CD4-positive, alpha-beta T cell treated with Interleukin-1 beta for 1 hour (primary cell): ENCODE measurements at regions not wholly inside any gene's neighbourhood (a gene's known extent, or its start where the extent isn't known, plus 50 kb on each side); places are given as distances from the start of the nearest gene placed in this dataset.

Experiments used
- DNase-seq, 2 donors: peaks; one replicate each; pipeline ENCODE4 v3.0.0-alpha.2; 2020 to 2022

DNA sequence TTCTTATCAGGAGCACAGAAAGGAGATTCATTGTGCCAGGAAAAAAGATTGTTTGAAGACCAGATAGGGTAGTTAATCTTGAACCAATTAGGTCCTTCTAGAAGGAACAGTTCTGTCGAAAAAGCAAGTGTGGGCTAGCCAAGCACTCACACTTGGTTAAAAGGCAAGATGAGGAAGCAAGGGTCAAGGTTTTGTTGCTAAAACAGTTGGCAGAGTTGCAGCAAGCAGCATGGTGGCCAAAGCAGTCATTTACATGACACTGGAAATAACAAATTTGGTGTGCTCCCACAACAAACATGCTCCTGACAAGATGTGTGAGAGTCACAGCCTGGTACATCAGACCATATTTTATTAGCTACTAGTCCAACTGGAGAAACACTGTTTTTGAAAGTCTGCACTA lies 228.0 kb upstream of the CFAP20DC start:
- DNase-seq: no peak

DNA sequence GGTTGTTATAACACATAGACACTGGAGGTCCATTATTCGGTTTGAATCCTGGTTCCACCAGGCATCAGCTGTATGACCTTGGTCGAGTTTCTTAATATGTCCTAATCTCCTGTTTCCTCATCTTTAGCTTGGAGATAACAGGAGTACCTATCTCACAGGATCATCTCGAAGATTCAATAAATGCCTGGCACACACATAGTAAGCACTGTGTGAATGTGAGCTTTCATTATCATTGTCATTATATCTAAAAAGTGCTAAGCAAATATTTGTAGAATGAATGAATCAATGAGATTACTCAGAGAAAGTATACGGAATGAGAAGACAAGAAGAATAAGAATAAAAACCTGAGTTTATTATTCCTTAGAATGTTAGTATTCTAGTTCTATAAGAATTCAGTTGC lies 227.4 kb upstream of the CFAP20DC start:
- DNase-seq: no peak

DNA sequence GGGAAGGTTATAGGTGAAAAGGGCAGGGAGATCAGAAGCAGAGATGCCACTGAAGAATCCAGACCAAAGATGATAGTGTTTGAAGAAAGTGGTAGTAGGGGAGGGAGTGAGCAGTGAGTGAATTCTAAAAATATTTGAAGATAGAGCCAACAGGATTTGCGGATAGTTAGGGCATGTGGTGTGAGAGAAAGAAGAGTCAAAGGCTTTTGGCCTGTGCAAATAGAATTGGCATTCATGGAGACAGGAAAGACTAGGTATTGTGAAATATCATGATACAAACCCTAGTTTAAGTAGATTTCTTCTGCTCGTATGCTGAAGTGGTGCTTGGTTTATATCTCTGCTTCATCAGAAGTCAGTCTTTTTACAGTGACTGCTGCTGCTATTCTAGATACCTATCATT lies 224.2 kb upstream of the CFAP20DC start:
- DNase-seq: no peak

DNA sequence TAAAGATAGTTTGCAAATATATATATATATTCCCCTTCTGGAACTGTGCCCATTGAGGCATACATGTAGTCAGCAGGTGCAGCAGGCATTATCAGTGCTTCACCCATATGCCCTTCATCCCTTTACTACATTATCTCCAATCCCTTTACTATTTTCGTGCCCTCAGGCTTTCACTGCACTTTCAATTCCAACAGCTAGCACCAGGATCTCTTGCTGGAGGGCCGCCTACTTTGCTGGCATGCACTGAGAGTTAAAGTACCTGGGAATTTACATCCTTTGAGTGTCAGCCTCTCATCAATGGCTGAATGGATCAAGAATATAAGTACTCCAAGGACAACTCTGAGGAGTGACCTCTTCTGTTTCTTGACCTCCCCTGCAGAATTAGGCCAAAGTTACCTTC lies 222.1 kb upstream of the CFAP20DC start:
- DNase-seq: no peak

DNA sequence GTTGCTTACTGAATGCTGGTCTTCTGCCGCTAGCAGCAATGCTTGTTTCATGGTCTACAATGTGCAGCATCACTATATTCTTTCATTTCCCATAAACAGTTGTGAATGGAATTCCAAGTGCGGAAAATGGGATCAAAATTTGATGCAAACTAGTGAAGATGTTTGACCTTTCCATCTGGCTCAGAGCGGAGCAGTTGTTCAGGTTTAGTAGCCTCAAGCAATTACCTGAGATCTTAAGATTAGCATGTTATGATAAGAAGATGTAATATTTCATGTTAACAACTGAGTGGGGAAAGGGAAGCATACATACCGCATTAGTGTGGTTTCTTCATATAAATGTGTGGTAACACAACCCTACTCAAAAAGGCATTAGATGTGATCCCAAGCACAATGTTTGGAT lies 221.1 kb upstream of the CFAP20DC start:
- DNase-seq: no peak

DNA sequence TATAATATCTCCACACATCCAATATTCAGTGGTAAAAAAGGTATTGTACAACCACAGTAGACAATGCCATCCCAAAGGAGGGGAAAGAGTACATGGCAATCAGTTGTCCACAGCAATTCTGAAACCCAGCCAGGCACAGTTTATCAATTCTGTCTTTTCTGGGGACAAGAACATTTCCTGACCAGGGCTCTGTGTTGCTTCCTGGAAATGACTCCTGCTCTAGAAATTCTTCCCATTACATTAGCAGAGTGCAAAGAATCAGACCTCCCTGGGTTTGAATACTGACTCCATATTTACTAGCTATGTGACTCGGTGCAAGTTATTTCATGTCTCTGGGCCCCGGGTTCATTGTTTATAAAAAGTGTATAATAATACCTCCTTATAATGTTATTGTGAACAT lies 220.4 kb upstream of the CFAP20DC start:
- no peak for DNase-seq

DNA sequence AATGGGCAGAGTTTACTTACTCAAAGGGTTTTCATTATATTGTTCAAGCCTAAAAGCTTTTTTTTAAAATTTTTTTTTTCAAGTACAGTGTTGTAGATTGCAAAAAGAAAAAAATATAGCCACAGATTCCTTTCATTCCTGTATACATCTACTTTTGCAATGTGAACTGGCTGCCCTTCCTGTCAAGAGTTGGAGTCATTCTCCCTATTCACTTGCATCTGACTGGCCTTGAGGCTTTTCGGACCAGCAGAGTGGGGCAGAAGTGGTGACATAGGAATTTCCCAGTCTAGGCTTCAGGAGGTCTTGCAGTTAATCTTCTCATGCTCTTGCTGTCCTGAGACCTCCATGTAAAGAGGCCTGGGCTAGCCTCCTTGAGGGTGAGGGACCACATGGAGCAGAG lies 218.3 kb upstream of the CFAP20DC start:
- DNase-seq: no peak

DNA sequence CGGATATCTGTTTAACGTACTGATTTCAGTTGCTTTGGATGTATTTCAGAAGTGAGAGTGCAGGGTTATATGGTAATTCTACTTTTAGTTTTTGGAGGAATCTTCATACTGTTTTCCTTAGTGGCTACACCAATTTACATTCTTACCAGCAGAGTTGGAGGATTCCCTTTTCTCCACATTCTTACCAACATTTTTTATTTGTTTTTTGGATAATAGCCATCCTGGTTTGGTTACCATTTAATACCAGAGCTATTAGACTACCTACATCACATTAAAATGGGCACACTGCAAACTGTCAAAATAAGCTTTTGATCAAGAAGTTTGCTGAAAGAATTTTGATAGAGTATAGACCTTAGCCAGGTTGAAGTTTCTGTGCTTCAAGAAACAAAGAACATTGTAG lies 217.2 kb upstream of the CFAP20DC start:
- DNase-seq: no peak

DNA sequence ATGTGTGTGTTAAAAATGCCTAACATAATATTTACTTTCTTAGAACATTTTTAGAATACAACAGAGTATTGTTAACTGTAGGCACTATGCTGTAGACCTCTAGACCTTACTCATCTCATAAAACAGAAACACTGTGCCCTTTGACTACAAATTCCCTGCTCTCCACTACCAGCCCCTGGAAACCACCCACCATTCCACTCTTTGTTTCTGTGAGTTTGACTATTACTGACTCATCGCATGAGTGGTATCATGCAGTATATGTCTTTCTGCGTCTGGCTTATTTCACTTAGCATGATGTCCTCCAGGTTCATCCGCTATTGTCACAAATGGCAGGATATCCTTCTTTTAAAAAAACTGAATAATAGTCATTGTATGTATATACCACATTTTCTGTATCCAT lies 216.7 kb upstream of the CFAP20DC start:
- no peak for DNase-seq

DNA sequence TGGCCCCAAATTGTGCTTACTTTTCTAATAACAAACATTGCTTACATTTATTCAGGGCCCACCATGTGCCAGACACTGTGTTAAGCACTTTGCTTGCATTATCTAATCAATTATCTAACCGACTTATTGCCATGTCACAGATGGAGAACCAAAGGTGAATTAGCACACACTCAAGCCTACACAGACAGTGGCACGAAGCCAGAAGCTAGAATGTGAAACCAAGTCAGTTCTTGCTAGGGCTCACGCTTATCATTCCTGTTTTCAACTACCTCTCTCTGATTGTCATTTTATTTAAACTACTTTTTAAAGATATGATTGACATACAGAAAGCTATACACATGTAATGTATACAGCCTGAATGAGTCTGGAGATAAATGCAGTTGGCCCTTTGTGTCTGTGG lies 215.7 kb upstream of the CFAP20DC start:
- no peak for DNase-seq

DNA sequence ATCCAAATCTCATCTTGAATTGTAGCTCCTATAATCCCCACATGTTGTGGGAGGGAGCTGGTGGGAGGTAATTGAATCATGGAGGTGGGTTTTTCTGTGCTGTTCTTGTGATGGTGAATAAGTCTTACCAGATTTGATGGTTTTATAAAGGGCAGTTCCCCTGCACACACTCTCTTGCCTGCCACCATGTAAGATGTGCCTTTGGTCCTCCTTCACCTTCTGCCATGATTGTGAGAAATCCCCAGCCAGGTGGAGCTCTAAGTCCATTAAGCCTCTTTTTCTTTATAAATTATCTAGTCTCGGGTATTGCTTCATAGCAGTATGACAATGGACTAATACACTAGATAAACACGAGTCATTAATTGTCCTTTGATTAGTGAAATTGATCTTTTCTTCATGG lies 214.5 kb upstream of the CFAP20DC start:
- no peak for DNase-seq

DNA sequence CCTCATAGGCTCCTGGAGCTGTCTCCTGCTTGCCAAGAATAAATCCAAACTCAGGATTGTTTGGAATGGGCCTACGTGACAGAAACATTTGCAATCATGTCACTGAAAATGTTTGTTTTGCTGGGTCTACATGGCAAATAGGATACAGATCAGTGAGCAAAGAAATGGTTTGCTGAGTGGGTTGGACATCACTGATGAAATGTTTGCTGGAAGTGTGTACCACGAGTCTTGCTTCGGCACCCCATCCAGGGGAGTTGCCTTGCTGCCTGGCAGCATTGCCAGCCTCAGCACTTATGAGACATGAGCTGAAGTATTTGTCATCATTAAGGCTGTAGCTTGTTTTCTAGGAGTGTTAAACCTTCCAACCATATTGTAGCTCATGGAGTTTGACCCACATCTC lies 213.3 kb upstream of the CFAP20DC start:
- DNase-seq: no peak

DNA sequence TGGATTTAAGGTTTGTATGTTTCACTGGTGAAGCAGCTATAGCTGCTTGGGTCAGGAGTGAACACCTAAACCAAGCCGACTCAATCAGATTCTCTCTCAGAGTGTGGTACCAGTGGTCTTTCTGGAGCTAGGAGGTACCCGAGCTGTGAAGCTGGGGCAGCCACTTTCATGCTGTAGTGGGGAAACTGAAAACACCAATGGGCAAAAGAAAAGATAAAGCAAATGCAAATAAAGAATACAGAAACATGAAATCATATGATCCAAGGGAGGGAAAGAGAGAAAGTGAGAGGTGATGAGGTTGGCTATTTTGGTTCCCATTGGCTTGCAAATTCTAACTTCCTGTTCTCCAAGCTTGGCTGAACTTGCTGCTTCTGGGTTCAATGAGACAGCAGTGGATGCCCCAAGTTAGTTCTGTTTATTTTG lies 212.3 kb upstream of the CFAP20DC start:
- no peak for DNase-seq

DNA sequence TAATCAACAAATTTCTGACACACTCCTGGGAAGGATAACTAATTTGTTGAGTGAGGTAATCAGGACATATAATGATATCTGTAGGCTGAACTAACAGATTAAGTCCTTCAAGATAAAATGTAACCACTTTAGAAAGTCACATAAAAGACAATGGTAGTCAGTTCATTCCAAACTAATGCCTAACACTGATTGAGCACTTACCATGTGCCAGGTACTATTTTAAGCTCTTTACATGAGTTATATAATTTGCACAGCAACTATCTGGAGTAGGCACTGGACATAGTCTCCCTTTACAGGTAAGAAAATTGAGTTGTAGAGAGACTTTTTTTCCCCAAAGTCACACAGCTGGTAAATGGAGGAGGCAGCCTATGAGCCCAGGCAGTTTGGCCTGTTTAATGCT lies 211.2 kb upstream of the CFAP20DC start:
- no peak for DNase-seq

DNA sequence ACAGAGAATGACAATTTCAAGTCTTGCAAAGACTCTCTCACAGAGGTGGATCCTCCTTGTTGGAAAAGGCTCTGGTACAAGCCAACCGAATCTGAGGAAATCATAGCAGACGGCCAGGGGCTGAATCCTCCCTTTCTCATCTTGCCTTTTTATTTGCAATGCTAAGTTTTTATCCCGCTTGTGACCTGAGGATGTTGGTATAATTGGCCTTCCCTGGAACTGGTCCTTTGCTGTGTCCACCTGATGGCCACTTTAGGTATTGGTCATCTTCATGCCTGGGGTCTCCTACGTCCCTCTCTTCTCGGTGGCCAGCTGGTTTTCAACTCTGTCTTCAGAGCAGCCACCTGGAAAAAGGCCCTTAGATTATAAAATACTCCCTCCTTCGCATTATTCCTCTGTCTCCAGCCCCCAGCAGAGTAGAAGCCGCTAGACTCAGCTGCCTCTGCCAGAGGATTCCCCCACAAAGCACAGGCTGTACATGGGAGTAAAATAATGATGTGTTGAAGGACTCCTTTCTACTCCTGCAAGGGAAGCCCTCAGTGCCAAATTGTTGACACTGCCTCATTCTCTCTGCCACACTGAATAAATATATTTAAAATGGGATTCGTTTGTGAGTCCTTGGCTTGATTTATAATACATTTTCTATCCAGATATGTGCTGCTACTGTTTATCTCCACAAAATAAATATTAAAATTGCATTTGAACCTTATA lies 208.9 kb upstream of the CFAP20DC start:
- DNase-seq: no peak

DNA sequence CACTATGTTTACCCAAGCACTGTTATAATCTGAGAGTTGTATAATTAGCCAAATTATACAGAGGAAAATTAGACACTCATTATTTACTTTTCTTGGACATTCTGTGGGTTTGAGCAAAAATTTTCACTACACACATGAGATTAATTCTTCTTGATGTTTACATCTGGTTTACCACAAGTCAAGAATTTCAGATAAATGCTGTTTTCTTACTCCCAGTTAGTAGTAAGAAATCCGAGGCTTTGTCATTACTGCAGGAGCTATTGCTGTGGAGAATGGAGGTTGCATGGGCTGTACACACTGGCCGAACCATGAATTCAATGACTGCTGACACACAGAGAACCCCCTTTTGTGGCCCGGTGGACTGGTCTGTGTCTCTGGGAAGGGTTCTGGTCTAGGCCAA lies 207.7 kb upstream of the CFAP20DC start:
- no peak for DNase-seq

DNA sequence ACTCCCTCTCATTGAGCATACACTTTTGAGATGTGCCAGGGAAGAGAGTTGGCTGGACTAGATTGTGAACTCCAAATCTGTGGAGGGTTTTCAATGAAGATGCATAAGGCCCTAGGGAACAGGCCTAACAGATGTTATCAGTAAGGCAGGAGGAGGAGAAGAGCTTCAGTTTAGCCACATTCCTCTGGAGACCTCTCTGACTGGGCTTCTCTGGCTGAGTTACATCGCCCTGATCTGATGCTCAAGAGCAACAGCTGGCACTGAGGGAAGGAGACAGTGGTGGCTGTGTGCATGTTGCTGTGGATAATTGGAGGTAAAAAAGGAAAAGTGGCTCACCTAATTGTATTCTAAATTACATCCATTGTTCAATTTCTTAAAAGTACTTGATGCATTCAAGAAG lies 206.4 kb upstream of the CFAP20DC start:
- no peak for DNase-seq

DNA sequence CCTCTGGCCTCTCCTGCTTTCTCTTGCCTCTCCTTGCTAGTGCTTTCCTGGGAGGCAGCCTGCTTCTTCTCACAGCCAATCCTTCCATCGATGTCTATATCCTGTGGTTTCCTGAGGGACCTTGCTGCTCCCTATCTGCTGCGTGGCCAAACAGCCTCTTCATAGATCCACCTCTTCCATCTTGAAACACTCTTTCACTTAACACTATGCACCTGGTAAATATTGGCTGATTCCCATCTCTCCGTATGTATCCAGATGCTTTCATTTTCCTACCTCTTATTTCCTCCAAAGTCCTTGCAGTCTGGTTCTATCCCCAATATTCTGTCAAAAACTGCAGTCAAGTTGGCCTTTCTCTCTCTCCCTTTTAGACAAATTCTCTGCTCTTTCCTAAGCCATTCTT lies 205.2 kb upstream of the CFAP20DC start:
- no peak for DNase-seq

DNA sequence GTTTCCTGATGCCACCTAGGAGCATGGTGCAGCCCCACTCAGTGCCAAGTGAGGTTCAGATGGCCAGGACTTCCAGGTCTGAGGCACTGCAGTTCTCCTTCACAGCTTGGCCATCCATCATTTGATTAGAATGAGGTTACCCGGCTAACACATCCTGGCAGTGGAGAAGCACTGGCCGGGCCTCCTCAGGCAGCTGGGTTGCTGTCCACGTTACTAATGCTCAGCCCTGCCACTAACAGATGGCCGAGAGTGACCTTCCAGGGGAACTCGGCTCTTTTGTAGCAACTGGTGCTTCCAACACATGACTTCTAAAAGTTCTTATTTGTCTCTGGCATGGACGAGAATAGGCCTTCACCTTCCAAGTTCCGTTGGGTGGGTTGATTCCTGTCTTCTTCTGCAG lies 204.6 kb upstream of the CFAP20DC start:
- DNase-seq: no peak

DNA sequence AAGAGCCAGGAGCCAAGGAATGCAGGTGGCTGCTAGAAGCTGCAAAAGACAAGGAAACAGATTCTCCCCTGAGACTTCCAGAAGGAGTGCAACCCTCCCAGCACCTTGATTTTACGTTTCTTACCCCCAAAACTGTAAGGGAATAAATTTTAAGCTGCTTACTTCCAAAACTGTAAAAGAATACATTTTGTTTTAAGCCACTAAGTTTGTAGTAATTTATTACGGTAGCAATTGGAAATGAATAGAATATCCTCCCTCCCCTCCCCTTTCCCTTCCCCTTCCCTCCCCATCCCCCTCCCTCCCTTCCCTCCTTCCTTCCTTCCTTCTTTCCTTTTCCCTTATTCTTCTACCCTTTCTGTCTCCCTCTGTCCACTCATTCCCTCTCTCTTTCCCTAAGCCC lies 203.7 kb upstream of the CFAP20DC start:
- no peak for DNase-seq

DNA sequence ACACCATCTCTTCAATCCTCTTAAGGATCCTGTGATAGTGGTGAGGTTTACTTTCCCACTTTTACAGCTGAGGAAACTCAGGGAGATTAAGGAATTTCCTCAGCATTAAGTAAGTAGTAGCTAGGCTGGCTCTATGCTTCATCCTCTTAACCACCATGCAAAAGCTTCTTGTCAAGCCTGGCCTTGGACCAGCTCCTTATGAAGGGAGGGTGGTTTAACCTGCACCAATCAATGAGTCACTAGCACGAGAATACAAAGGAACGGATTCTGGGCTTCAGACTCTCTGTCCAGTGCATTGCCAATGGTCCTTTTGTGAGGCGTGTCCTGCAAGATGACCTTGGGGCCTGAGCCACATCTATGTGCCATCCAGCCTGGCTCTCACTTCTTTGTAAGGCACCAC lies 202.0 kb upstream of the CFAP20DC start:
- no peak for DNase-seq

DNA sequence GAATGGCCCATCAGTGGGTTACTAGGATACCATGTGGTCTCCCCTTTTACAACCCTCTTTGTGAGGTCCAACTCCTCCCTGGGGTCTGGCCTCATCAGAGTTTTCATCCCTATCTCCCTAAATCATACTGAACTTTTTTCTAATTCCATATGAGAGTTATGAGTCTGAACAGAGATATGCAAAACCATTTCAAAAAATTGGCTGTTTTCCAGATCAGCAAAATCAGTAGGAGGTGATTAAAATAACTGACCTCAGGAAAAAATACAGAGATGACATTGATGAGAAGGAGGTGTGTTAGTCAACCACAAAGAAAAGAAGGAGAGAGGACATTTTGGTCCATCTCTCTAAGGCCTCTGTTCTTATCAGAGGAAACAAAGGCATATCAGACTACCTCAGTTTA lies 200.8 kb upstream of the CFAP20DC start:
- DNase-seq: no peak

DNA sequence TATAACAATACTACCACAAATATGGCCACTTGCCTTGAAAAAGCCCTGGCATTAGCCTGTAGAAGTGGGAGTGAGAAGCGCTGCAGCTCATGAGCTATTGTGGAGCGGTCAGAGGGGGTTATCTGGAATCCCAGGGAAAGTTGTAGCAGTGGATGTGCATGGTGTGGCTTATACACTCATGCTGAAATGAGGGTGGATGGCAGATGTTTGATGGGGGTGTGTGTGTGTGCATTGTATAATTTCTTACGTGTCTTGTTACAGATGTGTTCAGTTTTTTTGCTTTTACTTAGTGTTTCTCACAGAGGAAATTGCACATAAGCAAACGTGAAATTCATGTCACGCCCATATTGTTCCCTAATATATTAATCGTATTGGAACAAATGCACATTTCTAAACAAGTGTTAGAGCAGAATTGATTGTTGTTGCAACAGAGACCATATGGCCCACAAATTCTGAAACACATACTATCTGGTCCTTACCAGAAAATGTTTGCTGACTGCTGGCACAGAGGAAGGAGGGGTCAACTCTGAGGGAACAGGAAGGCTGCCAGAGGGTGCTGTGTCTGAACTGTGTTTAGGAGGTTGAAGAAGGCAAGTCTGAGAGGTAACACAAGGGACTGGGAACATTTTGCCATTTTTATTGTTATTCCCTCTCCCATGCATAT lies 200.0 kb upstream of the CFAP20DC start:
- no peak for DNase-seq

DNA sequence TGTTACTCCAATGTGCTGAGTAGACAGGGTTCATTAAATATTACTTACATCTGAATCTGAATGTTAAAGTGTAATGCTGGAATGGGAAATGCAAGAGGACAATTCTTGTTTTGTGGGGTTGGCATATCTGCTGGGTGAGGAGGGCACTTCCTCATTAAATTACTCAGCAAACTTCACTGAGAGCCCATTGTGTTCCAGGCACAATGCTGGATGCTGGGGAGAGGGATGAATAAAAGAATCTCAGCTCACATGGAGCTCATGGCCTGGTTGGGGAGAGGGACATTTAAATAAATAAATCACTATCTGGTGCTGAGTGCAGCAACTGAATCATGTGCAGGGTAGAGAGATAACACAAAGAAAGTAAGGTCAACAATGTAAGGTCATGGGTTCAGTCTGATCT lies 199.2 kb upstream of the CFAP20DC start:
- no peak for DNase-seq

DNA sequence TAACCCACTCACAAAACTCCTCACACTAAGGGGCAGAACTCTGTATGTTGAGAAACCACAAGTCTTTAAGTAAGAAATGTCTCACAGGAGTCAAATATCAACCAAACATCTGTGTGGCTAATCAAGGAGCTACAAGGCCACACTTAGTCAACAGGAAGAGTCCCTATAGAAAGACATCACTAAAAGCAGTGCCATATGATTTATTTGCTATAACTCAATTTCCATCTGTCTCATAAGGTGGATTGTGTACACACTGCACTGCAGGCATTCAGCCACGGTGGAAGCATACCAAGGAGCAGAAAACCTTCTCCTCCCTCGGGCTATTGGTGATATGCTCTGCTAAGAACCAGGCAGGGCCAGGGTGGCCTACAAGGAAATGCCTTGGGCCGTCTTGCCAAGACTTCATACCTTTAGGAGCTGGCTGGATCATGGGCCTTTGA lies 197.6 kb upstream of the CFAP20DC start:
- DNase-seq: no peak
